ENCODE measurements at regions not wholly inside any gene's neighbourhood (a gene's known extent, or its start where the extent isn't known, plus 50 kb on each side); places are given as distances from the start of the nearest gene placed in this dataset.

DNA sequence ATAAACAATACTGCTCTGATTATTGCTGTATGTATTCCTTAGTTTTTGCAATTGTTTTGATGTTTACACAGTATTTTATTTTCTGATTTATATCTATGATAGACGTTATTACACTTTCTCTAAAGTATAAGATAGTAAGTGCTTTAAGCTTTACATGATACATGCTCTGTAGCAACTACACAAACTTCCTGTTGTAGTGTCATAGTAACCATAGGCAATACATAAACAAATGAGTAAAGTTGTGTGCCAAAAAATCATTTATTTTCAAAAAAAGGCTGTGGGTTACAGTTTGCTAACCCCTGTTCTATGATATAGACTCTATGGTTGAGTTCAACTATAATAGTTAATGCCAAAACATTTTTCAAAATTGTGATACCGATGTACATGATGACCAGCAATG lies 1156.4 kb downstream of the AMY1C start:
- TF ChIP-seq SYNCRIP (IDR thresholded peaks at IDR 0.05; ENCODE audit: insufficient read depth, low read depth, low read length), result no peak
- TF ChIP-seq BHLHE40 (IDR thresholded peaks at IDR 0.05; ENCODE audit: low read length), result no peak
- no peak for TF ChIP-seq SRF (IDR thresholded peaks at IDR 0.05; ENCODE audit: low read depth, low read length)
- no peak for TF ChIP-seq ZNF883 (CRISPR knock-in tag; IDR thresholded peaks at IDR 0.05; ENCODE audit: not compliant biosample characterization)
- TF ChIP-seq HDAC6 (IDR thresholded peaks at IDR 0.05; ENCODE audit: low read depth, low read length), result no peak
